Skeletal muscle cell (primary cell): ENCODE measurements at regions not wholly inside any gene's neighbourhood (a gene's known extent, or its start where the extent isn't known, plus 50 kb on each side); places are given as distances from the start of the nearest gene placed in this dataset.
"Not testable (repeated sequence)": the region's sequence is repeated elsewhere in the genome, so short reads cannot be mapped to it uniquely, and the experiment has no call there.

Experiments used
- DNase-seq: peaks from one replicate; pipeline ENCODE4 v3.0.0-alpha.2; 2010; ENCODE audit warnings: low read depth
- H3K4me3 ChIP-seq: 2 replicates; pipeline ENCODE4 v1.5.1; 2011; ENCODE audit warnings: low read depth, mild to moderate bottlenecking, control low read depth, low read length, moderate library complexity

DNA sequence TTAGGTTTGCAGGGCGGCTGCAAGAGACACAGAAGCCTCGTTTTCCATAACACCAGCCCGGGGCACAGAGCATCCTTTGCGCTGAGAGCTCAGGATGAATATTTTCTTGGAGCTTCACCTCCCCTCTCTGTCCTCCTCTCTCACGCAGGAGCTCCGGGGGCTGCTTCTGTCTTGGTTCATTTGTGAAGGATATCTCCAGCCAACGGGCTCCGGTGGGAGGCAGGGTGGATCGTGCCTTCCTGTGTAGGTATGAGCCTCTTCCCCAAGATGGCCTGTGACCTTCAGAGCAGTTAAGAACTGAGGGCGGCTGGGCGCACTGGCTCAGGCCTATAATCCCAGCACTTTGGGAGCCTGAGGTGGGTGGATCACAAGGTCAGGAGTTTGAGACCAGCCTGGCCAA lies 319.0 kb upstream of the C1orf174 start:
- DNase-seq, result no peak
- no peak overlapping the region for H3K4me3 ChIP-seq

DNA sequence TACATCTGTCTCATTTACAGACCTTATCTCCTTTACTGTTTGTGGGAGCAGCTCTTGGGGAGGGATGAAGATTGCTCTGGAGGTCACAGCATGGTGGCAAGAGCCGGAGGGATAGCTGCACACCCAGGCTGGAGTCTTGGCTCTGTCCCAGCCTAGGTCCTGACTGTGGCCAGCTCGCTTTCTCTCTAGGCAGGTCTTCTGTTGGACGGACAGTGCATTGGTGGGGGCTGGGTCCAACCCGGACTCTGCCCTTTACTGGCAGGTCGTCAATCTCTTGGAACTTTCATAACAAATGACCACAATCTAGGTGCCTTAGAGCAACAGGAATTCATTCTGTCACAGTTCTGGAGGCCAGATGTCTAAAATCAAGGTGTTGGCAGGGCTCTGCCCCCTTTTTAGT lies 319.8 kb upstream of the C1orf174 start:
- no peak for DNase-seq
- H3K4me3 ChIP-seq, result no peak overlapping the region

DNA sequence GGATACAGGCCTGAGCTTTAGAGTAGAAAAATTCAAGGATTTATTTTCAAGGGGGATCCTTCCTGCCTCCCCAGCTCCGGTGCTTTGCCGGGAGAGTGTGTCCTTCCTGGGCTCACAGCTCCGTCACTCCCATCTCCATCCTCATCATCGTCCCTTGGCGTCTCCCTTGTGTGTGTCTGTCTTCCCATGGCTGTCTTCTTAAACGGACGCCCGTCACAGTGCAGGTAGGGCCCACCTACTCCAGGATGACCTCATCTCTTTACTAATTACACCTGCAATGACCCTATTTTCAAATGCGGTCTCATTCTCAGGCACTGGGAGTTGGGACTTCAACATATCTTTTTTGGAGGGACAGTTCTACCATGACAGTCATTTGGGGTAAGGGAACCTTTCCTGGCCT lies 320.3 kb upstream of the C1orf174 start:
- no peak for DNase-seq
- no peak overlapping the region for H3K4me3 ChIP-seq

DNA sequence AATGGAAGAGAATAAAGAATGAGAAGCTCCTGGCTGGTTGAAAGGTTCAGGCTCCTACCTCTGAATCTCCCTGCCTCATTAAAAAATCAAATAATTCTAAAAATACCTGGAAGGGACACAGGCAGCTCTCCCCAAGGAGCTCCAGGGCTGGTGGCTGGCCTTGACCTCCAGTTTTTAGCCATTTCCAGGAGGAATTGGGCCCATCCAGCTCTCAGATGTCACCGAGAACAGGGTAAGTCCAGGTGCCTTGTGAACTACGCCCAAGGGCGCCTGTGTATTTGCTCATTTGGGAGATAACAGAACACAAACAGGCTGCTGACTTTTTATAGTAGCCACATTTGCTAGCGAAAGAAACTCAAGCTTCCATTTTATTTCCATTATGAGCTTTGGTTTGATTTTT lies 321.0 kb upstream of the C1orf174 start:
- H3K4me3 ChIP-seq, result no peak overlapping the region
- no peak for DNase-seq

DNA sequence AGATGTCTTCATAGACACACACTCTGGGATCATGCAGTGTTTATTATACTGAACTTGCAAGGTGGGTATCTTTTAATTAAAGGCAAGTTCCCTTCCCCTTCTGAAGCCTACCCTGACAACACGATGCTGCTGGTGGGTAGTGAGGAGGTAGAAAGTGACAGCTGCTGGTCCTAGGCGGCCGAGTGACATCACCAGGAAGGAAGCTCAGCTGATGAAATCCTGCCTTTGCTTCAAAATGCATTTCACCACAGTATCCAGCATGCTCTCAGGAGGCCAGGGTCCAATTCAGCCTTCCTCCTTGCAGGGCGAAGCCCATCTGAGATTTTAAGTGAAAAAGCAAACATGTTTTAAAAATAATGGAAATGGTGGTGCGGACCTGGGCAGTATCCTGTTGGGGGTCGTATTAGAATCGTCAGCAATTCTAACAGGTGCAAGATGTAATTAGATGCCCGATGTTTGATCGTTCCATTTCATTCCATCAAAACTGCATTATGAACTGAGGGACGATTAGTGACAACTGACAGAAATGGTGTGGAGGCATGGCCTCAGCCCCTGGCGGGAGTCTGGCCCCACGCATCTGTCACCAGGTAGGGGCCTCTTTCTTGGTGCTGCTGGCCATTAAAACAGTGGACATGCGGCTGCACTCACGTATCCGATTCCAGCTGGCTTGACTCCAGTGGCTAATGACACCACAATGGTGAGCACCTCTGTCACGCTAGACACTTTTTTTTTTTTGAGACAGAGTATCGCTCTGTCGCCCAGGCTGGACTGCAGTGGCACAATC lies 324.8 kb upstream of the C1orf174 start:
- no peak for DNase-seq
- no peak overlapping the region for H3K4me3 ChIP-seq

DNA sequence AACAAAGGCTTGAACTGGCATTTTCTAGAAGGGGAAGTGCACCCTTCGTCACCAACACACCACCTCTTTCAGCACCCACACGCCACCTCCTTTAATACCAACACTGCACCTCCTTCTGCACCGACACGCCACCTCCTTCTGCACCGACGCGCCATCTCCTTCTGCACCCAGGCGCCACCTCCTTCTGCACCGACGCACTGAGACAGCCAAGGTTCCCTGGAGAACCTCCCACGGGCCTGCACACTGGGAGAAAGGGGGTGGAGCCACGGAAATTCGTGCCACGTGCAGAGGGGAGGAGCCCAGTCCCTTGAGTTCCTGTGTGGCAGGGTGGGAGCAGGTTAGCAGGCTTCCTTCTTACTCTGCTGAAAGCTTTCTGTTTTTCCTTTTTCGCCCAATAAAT lies 327.9 kb upstream of the C1orf174 start:
- H3K4me3 ChIP-seq, result no peak overlapping the region
- no peak for DNase-seq

DNA sequence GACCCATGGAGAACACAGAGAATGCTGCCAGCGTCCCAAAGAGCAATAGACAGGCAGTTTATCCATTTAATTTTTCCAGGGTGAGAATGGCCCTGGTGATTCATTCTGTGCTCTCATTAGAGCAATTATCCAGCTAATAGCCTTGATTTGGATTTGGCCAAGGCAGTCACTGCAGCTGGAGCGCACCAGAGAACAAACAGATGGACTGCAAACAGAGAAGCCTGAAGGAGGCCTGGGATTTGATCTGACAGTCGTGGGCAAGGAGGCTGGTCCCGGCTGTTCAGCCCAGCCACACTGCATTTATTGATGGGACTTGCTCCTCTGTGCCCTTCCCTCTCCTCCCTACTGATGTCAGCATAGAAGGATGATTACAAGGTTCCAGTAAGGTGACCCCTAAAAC lies 353.9 kb upstream of the C1orf174 start:
- no peak overlapping the region for H3K4me3 ChIP-seq

DNA sequence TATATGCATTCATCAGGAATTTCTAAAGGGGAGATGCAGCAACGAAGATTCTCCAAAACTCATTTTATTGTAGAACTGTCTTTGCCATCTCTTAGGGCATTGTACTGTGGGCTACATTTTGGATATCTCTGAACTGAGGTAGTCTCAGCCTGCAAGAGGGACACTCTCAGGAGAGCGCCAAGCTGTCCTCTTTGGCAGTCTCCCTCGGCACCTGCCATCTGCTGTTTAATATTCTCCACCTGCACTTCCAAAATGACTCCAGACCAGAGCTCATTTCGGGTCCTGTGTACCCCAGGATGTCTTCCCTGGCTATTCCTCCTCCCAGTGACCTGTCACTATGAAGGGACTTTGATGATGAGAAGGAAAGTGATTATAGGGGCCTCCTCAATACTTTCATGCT lies 356.3 kb upstream of the C1orf174 start:
- no peak for DNase-seq
- H3K4me3 ChIP-seq, result no peak overlapping the region

More for the DNA sequence above, 353.9 kb upstream of the C1orf174 start:
- DNase-seq, result no peak

DNA sequence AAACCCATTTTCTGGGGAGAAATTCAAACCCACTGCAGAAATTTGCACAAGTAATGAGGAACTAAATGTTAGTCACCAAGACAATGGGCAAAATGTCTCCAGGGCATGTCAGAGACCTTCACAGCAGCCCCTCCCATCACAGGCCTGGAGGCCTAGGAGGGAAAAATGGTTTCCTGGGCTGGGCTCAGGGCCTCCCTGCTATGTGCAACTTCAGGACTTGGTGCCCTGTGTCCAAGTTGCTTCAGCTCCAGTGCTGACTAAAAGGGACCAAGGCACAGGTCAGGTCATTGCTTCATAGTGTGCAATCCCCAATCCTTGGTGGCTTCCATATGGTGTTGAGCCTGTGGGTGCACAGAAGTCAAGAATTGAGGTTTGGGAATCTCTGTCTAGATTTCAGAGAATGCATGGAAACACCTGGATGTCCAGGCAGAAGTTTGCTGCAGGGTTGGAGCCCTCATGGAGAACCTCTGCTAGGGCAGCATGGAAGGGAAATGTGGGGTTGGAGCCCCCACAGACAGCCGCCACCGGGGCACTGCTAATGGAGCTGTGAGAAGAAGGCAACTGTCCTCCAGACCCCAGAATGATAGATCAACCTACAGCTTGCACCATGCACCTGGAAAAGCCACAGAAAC lies 358.2 kb upstream of the C1orf174 start:
- H3K4me3 ChIP-seq, DNase-seq: not testable (repeated sequence)

DNA sequence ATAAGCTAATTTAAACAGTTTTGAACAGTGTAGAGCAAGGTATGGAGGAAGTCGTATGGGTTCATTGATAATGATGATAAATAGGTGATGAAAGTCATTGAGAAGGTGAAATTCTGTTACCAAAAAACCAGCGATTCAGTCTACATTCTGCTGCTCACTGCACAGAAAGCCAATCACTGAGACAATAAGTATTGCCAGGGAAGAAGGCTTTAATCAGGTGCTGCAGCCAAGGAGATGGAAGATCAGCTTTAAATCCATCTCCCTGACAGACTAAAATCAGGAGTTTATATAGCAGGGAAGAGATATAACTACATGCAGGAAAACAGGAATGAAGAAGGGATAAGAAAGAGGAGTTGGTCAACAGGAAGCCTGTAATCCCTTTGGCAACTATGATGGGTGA lies 361.3 kb upstream of the C1orf174 start:
- DNase-seq, result no peak

DNA sequence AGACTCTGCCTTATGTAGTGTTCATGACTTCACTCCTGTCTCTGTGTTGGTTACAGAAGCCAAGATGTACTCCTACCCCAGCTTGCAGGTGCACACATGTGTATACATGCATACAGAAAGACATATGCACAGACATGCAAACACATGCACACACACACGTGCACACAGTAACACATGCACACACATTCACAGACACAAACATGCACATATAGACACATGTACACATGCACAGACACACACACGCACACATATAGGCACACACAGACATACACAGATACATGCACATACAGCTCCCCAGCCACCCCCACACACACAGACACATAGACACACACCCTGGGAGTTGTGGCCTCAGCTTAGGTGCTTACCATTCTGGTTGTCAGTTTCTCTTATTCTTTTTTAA lies 362.6 kb upstream of the C1orf174 start:
- DNase-seq, result no peak
- H3K4me3 ChIP-seq, result no peak overlapping the region

More for the DNA sequence above, 361.3 kb upstream of the C1orf174 start:
- H3K4me3 ChIP-seq, result no peak overlapping the region

DNA sequence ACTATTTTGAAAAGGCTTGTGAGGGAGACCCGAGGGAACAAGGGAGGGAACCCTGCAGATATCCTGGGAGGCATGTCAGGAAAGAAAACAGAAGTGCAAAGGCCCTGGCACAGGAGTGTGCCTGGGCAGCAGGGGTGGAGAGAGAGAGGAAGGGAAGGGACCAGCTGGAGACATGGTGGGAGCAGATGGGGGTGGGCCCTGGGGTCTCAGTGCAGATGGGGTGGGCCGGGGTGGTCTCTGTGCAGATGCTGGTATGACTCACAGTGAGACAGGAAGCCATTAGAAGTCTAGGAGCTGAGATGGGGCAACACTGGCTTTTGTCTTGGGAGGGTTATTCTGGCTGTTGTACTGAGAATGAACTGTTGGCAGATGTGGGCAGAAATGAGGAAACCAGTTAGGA lies 363.6 kb upstream of the C1orf174 start:
- no peak for DNase-seq
- no peak overlapping the region for H3K4me3 ChIP-seq

DNA sequence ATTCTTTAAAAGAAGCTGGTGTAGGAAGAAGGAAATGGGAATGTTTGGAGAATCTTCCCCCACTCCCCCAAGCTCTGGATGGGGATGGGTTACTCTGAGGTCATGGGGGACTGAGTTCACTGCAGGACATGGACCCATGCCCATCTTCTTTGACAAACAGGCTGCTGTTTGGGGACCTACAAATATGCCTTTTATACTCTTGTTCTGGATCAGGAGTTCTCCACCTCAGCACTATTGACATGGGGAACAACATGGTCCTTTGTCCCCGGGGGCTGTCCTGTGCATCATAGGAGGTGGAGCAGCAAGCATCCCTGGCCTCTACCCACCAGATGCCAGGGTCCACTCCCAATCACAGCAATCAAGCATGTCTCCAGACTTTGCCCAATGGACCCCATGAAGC lies 365.8 kb upstream of the C1orf174 start:
- no peak for DNase-seq
- H3K4me3 ChIP-seq, result no peak overlapping the region

DNA sequence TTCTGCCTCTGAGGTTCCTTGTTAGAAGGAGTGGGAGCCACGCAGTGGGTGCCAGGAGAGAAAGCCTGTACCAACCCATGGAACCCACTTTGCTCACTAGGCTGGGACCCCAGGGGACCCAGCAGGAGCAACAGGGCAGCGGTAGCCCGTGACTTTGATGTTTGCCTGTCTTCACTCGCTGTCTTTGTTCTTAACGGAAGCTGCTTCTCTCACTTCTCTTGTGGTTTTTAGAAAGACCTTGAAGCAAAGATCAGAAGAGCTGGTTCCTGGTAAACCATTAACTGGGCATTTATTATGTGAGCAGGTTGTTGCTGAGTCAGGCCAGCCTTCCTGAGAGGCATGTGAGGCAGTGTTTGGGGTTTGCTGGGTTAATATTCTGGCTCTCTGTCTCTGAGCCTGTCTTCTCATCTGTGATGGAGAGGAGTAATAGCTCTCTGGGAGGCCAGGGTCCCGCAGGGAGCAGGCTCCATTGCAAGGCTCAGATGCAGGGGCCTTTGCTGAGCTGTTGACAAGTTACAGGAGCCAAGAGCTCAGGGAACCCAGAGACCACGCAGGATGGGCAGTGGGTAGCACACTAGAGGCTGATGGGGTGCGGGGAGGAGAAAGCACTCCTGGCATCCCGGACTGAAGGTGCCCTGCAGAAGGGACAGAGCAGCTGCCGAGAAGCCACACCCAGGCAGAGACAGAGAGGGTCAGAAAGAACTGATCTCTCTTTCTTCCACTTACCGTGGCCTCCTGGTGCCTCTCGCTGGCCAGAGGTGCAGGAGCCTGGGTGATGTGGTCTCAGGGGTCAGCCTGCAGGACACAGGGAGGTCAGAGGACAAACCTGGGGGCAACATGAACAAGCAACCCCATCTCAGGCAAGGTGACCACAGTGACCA lies 367.5 kb upstream of the C1orf174 start:
- no peak for DNase-seq
- H3K4me3 ChIP-seq, result no peak overlapping the region

DNA sequence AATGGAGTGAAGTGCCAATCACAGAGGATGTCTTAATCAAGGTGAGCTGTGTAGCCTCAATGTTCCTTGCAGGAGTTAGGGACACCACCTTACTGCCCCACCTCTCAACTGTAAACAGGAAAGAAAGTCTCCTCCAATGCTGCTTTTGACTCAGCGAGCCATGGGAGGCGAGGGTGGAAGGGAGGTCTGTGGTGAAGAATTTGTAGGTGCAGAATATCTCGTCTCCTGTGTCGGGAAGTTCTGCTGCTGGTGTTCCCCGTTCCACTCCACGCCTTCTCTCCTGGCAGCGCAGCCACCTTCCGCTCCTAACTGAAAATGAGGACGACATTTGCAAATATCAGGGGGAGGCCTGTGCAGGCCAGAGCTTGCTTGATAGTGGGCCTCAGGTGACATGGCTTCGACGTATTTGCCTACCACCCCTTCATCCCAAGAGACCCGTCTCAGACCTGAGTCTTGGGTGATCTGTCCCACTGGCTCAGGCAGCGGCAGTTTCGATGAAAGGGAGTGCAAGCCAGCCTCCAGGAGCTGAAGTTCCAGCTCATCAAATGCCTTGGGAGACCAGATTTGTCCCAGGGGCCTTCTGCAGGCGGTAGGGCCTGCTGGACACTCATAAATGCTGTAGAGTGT lies 368.3 kb upstream of the C1orf174 start:
- no peak overlapping the region for H3K4me3 ChIP-seq
- no peak for DNase-seq

DNA sequence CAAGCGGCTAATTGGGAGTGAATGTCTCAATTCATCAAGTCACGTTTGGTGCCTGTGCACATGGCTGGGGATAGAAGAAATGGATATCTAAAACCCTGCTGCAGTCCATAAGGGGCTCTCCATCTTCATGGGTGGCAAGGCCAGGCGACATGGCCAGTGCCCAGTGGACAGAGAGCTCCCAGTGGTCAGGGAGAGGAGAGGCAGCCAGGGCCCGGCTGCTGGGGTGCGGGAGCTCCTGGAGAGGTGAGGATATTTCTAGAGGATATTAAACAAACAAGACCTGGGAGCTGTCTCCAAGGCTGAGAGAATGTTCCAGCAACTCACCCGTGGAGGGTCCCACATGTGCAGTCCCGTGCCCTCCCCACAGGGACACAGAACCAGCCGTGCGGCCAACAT lies 368.8 kb upstream of the C1orf174 start:
- no peak for DNase-seq
- no peak overlapping the region for H3K4me3 ChIP-seq

DNA sequence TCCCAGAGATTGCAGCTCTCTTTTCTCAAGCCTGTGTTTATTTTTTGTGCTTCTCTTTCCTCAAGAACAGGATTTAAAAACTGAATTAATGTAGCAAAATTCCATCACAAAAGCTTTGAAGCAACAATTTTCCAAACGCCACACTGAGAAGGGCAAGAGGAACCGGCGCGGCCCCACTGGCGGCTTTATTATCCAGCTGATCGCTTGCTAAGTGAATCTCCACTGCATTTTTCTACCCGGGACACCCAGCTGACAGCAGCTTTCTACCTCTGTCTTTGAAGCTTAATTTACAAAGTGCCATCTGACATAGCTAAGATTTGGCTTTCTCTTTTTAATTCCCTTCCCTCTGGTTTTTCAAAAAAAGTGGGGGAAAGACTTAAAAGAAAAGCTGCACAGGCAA lies 369.3 kb upstream of the C1orf174 start:
- no peak for DNase-seq
- no peak overlapping the region for H3K4me3 ChIP-seq

DNA sequence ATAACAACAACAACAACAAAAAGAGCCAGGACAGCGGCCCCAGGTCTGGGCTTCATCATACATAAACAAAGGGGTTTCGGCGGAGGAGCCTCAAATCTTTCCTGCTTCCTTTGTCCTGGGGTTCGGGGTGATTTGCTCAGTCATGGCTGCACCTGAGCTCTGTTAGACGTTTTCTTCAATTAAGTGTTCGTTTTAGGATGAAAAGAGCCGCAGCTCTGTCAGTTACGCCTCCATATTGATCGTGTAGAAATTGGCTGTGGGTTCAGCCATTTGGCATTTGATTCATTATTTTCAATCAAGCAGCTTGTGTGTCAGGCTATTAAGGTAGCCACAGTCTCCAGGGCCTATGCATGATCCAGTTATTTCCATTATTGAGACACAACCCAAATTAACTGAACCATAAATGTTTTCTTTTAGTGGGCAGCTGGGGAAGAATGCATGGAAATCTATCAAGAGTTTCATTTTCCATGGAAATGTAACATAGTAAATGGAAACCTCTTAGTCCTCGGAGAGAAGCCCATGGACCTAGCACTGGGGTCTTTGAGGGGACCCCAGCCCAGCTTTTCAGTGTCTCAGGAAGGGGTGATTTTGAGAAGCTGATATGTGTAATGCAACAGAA lies 370.0 kb upstream of the C1orf174 start:
- no peak for DNase-seq
- H3K4me3 ChIP-seq, result no peak overlapping the region

DNA sequence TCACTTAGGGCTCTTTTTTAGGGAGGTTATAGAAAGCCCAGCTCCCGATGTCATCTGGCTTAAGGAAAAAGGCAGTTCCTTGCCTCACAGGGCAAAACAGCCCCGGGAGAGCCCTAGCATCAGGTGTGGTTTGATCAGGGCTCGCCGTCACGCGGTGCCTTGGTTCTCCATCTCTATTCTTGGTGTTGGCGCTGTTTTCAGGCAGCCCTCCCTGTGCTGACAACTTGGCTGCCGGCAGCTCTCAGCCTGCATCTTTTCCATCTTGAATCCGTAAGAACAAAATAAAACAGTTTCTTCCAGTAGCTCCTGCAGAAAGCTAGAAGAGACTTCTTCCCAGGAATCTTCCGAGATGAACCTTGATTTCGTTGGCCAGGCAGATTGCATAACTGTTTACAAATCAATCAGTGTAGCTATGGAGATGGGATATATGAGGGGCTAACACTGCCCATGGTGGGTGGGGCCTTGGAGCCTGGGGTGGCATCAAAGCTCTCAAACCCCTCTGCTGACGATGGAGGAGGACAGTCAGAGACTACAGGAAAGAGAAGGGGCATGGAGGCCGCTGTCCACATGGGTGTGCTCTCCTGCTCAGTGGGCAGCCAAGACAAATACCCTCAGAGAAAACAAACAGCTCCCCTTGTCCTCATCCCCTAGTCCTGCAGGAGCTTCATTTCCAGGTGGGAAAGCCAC lies 370.7 kb upstream of the C1orf174 start:
- H3K4me3 ChIP-seq, result no peak overlapping the region
- no peak for DNase-seq
